HEK293T (cell line): ENCODE measurements at regions not wholly inside any gene's neighbourhood (a gene's known extent, or its start where the extent isn't known, plus 50 kb on each side); places are given as distances from the start of the nearest gene placed in this dataset.

Experiments used
- CTCF ChIA-PET: fragments of 350-600 bp; formaldehyde crosslinking; extraction: SDS; loops from one replicate; lab custom pipeline; 2021; ENCODE audit warnings: antibody characterized with exemption, inconsistent platforms; lab: Yijun Ruan, JAX
- POLR2A ChIA-PET: fragments of 350-600 bp; formaldehyde crosslinking; extraction: SDS; loops from one replicate; lab custom pipeline; 2020; ENCODE audit warnings: antibody characterized with exemption, inconsistent platforms; lab: Yijun Ruan, JAX
- DNase-seq: peaks from one replicate; pipeline ENCODE4 v3.0.0; 2012; ENCODE audit warnings: mixed read lengths; ENCODE audit errors: extremely low spot score
- ARNT ChIP-seq: fragments of 450-650 bp; IDR thresholded peaks from 2 replicates; pipeline ENCODE4 v1.6.1; 2017; ENCODE audit warnings: mild to moderate bottlenecking
- BHLHE40 ChIP-seq: fragments of 450-650 bp; IDR thresholded peaks from 2 replicates; pipeline ENCODE4 v1.6.1; 2016; ENCODE audit warnings: mild to moderate bottlenecking, moderate library complexity, borderline replicate concordance
- CTBP1 ChIP-seq: fragments of 450-650 bp; IDR thresholded peaks from 2 replicates; pipeline ENCODE4 v1.6.1; 2016; ENCODE audit warnings: borderline replicate concordance
- ELF4 ChIP-seq: fragments of 450-650 bp; IDR thresholded peaks from 2 replicates; pipeline ENCODE4 v1.6.1; 2017; ENCODE audit warnings: antibody characterized with exemption
- FOXA1 ChIP-seq: fragments of 450-650 bp; IDR thresholded peaks from 2 replicates; pipeline ENCODE4 v1.6.1; 2016; ENCODE audit warnings: mild to moderate bottlenecking
- FOXK2 ChIP-seq: fragments of 450-650 bp; IDR thresholded peaks from 2 replicates; pipeline ENCODE4 v1.6.1; 2016; ENCODE audit warnings: mild to moderate bottlenecking
- FOXM1 ChIP-seq: fragments of 450-650 bp; IDR thresholded peaks from 2 replicates; pipeline ENCODE4 v1.6.1; 2017; ENCODE audit warnings: mild to moderate bottlenecking, borderline replicate concordance
- HDGF ChIP-seq: fragments of 450-650 bp; IDR thresholded peaks from 2 replicates; pipeline ENCODE4 v1.6.1; 2017; ENCODE audit warnings: antibody characterized with exemption, borderline replicate concordance
- L3MBTL2 ChIP-seq: fragments of 450-650 bp; conservative IDR thresholded peaks from 2 replicates; pipeline ENCODE4 v1.6.1; 2016; ENCODE audit warnings: mild to moderate bottlenecking
- LEF1 ChIP-seq: fragments of 450-650 bp; IDR thresholded peaks from 2 replicates; pipeline ENCODE4 v1.6.1; 2017; ENCODE audit warnings: mild to moderate bottlenecking, borderline replicate concordance
- NFRKB ChIP-seq: fragments of 450-650 bp; IDR thresholded peaks from 2 replicates; pipeline ENCODE4 v1.6.1; 2016; ENCODE audit warnings: mild to moderate bottlenecking, moderate library complexity
- SP1 ChIP-seq: fragments of 450-650 bp; IDR thresholded peaks from 2 replicates; pipeline ENCODE4 v1.6.1; 2017
- SUZ12 ChIP-seq: fragments of 450-650 bp; IDR thresholded peaks from 2 replicates; pipeline ENCODE4 v1.6.1; 2016; ENCODE audit warnings: mild to moderate bottlenecking
- TARDBP ChIP-seq: fragments of 450-650 bp; IDR thresholded peaks from 2 replicates; pipeline ENCODE4 v1.6.1; 2016
- ZNF384 ChIP-seq: fragments of 450-650 bp; IDR thresholded peaks from 2 replicates; pipeline ENCODE4 v1.6.1; 2016
- TF ChIP-seq, protein P1 (sequence below): fragments of 450-650 bp; IDR thresholded peaks from 2 replicates; pipeline ENCODE4 v1.6.1; 2016

DNA sequence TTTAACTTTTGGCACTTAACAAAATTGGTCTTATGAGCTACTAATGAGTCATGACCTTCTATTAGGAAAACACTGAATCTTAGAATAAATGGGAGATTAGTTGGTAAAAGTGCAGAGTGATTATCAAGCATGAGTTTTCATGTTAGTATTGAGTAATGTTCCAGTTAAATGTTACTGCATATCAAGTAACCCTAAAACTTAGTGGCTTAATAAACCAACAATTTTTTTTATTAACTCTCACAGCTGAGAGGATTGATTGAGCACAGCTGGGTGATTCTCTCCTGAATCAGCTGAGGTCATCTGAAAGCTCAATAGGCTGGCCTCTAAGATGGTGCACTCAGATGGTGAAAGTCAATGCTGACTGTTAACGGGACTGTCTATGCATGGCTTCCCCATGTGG is 248.6 kb downstream of the BCL11B start:
- TF ChIP-seq LEF1 = no peak
- TF ChIP-seq CTBP1 = no peak
- TF ChIP-seq BHLHE40 = no peak
- TF ChIP-seq FOXK2 = no peak
- no peak for TF ChIP-seq NFRKB
- TF ChIP-seq SUZ12 = no peak
- no peak for TF ChIP-seq FOXA1
- no peak for DNase-seq
- ChIA-PET POLR2A (no interaction called here), CTCF (no interaction called here)

DNA sequence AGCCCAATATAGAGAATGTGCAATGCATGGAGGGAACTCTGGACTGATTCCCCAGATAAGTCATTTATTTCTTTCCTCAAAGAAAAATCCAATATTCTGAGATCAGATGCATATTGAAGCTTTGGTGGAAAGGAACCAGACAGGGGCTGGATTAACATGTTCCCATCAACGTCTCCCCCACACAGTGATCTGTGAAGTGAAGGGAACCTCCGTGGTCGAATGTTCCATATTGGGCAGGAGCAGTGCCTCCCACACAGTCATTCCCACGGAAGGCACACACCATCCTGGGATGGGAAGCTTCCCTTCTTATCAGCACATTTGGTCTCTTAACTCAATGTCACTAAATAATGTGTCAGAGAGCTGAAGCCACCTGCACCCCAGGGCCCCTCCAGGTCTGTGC is 247.1 kb downstream of the BCL11B start:
- DNase-seq = no peak
- POLR2A ChIA-PET = no interaction called here
- CTCF ChIA-PET = no interaction called here

DNA sequence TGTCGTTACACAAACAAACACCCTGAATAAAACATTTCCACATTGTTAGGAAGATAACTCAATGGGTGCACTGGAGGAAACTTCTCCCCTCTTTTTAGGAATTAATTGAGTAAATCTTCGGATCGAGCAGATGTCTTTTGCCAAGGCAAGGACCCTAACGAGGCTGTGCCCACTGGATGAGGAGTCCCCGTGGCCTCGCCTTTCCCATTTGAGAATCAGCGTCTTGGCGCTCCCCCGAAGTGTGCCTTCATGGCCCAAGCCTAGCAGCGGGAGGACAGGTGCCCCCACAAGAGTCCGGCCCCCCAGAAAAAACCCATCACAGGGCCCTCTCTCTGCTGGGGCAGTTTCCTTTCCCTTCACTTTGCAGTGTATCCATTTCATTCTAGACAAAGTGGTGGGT is 246.6 kb downstream of the BCL11B start:
- no peak for DNase-seq
- no peak for TF ChIP-seq FOXM1
- TF ChIP-seq, protein P1, sequence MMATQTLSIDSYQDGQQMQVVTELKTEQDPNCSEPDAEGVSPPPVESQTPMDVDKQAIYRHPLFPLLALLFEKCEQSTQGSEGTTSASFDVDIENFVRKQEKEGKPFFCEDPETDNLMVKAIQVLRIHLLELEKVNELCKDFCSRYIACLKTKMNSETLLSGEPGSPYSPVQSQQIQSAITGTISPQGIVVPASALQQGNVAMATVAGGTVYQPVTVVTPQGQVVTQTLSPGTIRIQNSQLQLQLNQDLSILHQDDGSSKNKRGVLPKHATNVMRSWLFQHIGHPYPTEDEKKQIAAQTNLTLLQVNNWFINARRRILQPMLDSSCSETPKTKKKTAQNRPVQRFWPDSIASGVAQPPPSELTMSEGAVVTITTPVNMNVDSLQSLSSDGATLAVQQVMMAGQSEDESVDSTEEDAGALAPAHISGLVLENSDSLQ = no peak
- TF ChIP-seq NFRKB = no peak
- TF ChIP-seq BHLHE40 = no peak
- no peak for TF ChIP-seq FOXK2
- TF ChIP-seq ELF4 = no peak
- TF ChIP-seq FOXA1 = no peak
- TF ChIP-seq L3MBTL2 = no peak
- no peak for TF ChIP-seq CTBP1
- TF ChIP-seq SUZ12 = no peak
- no peak for TF ChIP-seq LEF1
- POLR2A ChIA-PET = no interaction called here
- CTCF ChIA-PET = no interaction called here

More for the DNA sequence above, 247.1 kb downstream of the BCL11B start:
- TF ChIP-seq FOXM1 = no peak
- no peak for TF ChIP-seq ARNT

DNA sequence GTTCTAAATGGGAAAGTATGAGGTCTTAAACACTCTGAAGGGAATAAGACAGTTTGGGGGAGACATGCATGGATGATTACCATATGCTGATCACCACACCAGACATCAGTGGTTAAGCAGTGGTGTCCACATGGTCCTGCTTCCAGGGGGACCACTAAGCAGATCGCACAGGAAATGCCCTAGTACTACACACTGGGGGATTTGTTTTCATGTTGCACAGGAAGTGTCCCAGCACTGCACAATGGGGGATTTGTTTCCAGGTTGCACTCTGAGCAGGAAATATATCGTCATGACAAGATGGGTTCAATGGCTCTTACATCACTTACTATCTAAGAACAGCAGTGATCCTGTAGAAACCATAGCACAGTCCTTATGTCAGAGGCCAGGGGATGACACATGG is 245.5 kb downstream of the BCL11B start:
- no peak for DNase-seq
- no peak for TF ChIP-seq NFRKB
- 0 out of 2 replicates have a peak, but pooled peaks have one; percentile 11 for TF ChIP-seq CTBP1
- no peak for TF ChIP-seq FOXA1
- ChIA-PET POLR2A (no interaction called here), CTCF (no interaction called here)

DNA sequence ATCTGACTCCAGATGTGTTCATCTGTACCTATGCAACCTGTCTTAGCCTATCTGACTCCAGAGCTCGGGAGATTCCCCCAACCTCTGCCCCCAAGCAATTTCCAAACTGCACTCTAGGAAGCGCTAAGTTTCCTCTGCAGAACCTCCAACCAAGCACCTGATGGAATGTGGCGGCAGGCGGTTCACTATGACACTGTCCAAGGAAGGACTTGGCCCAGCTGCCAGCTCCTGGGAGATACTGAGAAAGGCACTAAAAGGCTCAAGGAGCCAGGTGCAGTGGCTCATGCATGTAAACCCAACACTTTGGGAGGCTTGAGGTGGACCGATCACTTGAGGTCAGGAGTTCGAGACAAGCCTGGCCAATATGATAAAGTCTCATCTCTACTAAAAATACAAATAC is 244.0 kb downstream of the BCL11B start:
- ChIA-PET CTCF (no interaction called here), POLR2A (no interaction called here)
- TF ChIP-seq HDGF (no peak), LEF1 (no peak), SP1 (no peak), ARNT (no peak), SUZ12 (no peak), NFRKB (no peak), ZNF384 (no peak), TARDBP (no peak), CTBP1 (no peak), FOXA1 (no peak), L3MBTL2 (no peak), ELF4 (no peak), FOXK2 (no peak)
- DNase-seq = no peak

DNA sequence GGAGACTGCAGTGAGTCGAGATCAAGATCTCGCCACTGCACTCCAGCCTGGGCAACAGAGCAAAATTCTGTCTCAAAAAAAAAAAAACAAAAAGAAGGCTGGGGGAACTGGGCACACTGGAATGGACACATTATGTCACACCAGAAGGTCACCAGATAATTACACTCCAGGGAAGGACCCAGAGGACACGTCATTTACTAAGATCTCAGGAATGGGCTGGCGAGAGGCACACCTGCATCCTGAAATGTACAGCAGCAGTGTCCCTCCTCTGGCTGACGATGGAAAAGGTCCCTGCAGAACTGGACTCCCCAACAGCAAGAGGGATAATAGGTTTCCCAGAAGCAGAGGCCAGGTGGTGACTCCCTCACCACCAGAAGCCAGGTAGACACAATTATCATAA is 243.5 kb downstream of the BCL11B start:
- TF ChIP-seq TARDBP (no peak), LEF1 (no peak), FOXM1 (no peak), BHLHE40 (no peak), ARNT (no peak), HDGF (no peak), NFRKB (no peak), CTBP1 (no peak), ZNF384 (no peak)
- TF ChIP-seq, protein P1 = no peak
- POLR2A ChIA-PET = no interaction called here
- DNase-seq = no peak
- CTCF ChIA-PET = no interaction called here

DNA sequence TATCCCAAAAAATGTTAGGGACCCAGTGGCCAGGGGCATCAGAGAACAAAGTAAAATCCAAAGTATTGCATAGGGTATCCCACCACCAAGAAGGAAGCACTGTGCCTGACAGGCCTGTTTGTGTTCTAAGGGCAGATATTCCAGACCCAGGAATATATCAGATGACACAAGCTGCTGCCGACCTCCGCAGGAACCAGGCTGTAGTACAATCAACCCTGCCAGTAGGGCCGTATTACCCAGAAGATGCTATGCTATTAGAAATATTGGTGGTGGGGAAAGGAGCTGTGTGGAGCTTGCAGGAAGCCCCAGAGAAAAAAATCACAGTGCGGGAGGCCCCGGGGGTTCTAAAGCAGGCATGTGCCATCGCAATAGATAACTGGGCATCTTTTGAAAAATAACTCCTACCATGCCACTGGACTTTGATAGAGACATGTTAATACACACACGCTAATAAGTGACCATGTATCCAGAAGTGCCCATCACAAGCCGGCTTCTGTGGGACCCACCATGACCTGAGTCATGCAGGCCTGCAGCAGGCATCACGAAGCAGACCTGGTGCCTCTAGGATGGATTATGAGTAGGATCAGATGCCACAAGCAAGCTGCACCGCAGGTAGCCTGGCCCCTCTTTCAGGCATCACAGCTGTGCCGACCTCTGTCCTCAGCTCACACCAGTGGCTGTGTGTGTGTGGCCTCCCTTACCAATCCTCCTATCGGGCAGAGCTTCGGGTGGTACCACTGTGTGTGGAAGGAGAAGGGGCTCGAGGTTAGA is 242.7 kb downstream of the BCL11B start:
- DNase-seq = no peak
- TF ChIP-seq SUZ12 (no peak), L3MBTL2 (no peak), ARNT (no peak), ELF4 (no peak), HDGF (no peak), CTBP1 (no peak), NFRKB (no peak), FOXM1 (no peak), SP1 (no peak), FOXA1 (no peak), TARDBP (no peak), LEF1 (no peak), BHLHE40 (no peak), ZNF384 (no peak), FOXK2 (no peak)
- TF ChIP-seq, protein P1 = no peak
- CTCF ChIA-PET = no interaction called here
- POLR2A ChIA-PET = no interaction called here
